ENCODE measurements at regions not wholly inside any gene's neighbourhood (a gene's known extent, or its start where the extent isn't known, plus 50 kb on each side); places are given as distances from the start of the nearest gene placed in this dataset.
"Not testable (repeated sequence)": the region's sequence is repeated elsewhere in the genome, so short reads cannot be mapped to it uniquely, and the experiment has no call there.

DNA sequence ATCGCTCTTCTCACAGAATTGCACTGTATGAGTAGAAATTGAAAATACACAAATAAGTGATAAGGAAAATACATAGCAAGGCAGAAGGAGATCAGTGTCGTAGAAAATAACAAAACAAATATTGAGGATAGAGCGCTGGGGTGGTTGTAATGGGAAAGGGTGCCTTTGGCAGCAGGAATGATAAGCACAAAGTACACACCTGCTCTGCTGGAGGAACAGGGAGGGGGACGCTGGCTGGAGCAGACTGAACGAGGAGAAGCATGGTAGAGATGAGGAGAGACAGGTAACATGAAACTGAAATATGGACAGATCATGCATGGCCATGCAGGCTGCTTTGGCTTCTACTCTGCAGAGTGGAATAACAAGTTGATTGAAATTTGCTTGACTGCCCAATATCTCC is 181.2 kb upstream of the FSHR start:
- H3K4me1 Mint-ChIP-seq (ENCODE audit: low read depth), result no peaks in the 10 kb centered on the region
- peaks cover 25% of the 10 kb centered on the region for H3K9me3 Mint-ChIP-seq
- no peaks in the 10 kb centered on the region for H3K36me3 Mint-ChIP-seq (ENCODE audit: low read depth)
- H3K4me3 Mint-ChIP-seq, result no peak overlapping the region
- no peak overlapping the region for H3K27ac Mint-ChIP-seq
- no peak for DNase-seq
- H3K27me3 Mint-ChIP-seq (ENCODE audit: insufficient read depth), result no peaks in the 10 kb centered on the region
- TF ChIP-seq, protein P1, sequence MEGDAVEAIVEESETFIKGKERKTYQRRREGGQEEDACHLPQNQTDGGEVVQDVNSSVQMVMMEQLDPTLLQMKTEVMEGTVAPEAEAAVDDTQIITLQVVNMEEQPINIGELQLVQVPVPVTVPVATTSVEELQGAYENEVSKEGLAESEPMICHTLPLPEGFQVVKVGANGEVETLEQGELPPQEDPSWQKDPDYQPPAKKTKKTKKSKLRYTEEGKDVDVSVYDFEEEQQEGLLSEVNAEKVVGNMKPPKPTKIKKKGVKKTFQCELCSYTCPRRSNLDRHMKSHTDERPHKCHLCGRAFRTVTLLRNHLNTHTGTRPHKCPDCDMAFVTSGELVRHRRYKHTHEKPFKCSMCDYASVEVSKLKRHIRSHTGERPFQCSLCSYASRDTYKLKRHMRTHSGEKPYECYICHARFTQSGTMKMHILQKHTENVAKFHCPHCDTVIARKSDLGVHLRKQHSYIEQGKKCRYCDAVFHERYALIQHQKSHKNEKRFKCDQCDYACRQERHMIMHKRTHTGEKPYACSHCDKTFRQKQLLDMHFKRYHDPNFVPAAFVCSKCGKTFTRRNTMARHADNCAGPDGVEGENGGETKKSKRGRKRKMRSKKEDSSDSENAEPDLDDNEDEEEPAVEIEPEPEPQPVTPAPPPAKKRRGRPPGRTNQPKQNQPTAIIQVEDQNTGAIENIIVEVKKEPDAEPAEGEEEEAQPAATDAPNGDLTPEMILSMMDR (IDR thresholded peaks at IDR 0.05), result no peak

DNA sequence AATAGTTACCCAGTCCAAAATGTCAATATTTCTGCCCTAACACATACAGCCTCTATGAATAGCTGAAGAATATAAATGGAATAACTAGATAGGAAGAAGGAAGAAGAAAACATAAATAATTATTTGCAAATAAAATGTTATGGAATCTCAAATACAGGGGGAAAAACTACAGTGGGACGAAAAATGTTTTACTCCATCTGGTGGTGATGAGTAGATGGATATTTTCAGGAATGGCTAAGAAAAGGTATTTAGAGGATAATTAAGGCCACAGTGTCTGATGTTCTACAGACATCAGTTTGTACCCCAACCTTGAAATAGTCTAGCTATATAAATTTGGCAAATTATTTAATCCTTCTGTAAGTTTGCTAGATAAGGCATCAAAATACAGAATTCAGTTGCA is 178.1 kb upstream of the FSHR start:
- Mint-ChIP-seq H3K36me3 (ENCODE audit: low read depth) (no peaks in the 10 kb centered on the region), H3K4me1 (ENCODE audit: low read depth) (no peaks in the 10 kb centered on the region), H3K27ac (no peak overlapping the region), H3K4me3 (no peak overlapping the region), H3K27me3 (ENCODE audit: insufficient read depth) (no peaks in the 10 kb centered on the region), H3K9me3 (peaks cover 32% of the 10 kb centered on the region)
- TF ChIP-seq, protein P1 (IDR thresholded peaks at IDR 0.05), result no peak
- no peak for DNase-seq

DNA sequence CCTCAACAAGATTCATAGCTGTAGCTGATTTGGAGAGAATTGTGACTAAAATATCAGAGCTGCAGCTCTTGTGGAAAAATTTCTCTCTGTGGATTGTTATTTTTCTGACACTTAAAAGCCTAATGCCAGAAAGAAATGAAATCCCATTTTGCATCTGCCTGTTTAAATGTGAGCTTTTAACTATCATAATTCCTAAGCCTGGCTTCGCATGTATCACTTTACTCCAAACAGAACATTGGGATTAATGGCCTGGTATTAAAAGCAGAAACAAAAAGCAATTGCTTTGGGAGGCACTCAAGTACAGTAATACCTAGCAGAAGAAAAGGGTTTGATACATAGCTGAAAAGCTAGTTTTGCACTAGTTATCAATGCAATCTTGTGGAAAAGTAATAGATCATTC is 164.2 kb upstream of the FSHR start:
- peaks cover 31% of the 10 kb centered on the region for H3K9me3 Mint-ChIP-seq
- DNase-seq, result no peak
- H3K27ac Mint-ChIP-seq, result no peak overlapping the region
- no peaks in the 10 kb centered on the region for H3K4me1 Mint-ChIP-seq (ENCODE audit: low read depth)
- no peaks in the 10 kb centered on the region for H3K27me3 Mint-ChIP-seq (ENCODE audit: insufficient read depth)
- H3K4me3 Mint-ChIP-seq, result no peak overlapping the region
- TF ChIP-seq, protein P1 (IDR thresholded peaks at IDR 0.05), result no peak
- no peaks in the 10 kb centered on the region for H3K36me3 Mint-ChIP-seq (ENCODE audit: low read depth)

DNA sequence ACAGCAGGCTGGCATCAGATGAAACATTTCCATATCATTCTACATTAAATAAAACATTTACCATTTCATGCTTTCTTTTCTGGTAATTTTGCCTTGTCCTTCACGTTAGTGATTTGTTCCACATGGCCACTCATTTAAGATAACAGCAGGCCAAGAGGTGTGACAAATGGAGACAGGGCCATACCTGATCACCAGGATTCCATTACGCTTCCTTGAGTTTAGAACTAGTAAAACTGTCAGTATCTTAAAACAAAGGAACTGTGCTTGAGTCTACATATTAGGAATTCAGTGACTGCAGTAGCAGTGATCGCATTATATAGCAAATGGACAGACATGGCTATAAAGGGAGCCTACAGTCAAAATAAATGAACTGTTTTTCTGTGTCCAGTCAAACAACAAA is 155.1 kb upstream of the FSHR start:
- no peak for DNase-seq
- H3K9me3 Mint-ChIP-seq, result peaks cover 41% of the 10 kb centered on the region
- no peaks in the 10 kb centered on the region for H3K36me3 Mint-ChIP-seq (ENCODE audit: low read depth)

DNA sequence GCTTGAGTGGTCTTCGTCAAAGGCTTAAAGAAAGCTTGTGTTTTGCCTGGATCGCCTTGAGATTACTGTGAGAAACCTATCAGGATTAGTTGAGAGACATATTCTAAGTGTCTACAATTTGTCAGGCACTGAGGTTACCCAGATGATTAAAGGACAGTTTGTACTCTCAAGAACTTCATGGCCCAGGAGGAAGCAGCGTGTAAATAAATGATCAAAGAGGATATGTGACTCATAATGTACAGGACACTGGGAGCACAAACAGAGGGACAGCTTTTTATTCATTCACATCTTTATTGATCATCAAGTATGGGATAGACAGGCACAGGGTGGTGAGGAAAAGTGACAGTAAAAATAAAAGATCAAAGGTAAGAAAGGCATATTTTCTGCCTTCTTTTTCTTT is 152.6 kb upstream of the FSHR start:
- Mint-ChIP-seq H3K27me3 (ENCODE audit: insufficient read depth) (no peaks in the 10 kb centered on the region), H3K4me3 (no peak overlapping the region), H3K4me1 (ENCODE audit: low read depth) (no peaks in the 10 kb centered on the region), H3K36me3 (ENCODE audit: low read depth) (no peaks in the 10 kb centered on the region), H3K27ac (no peak overlapping the region), H3K9me3 (peaks cover 37% of the 10 kb centered on the region)
- DNase-seq, result no peak
- TF ChIP-seq, protein P1 (IDR thresholded peaks at IDR 0.05), result no peak

More for the DNA sequence above, 155.1 kb upstream of the FSHR start:
- no peak overlapping the region for H3K4me3 Mint-ChIP-seq
- TF ChIP-seq, protein P1 (IDR thresholded peaks at IDR 0.05), result no peak
- no peak overlapping the region for H3K27ac Mint-ChIP-seq
- H3K27me3 Mint-ChIP-seq (ENCODE audit: insufficient read depth), result no peaks in the 10 kb centered on the region
- no peaks in the 10 kb centered on the region for H3K4me1 Mint-ChIP-seq (ENCODE audit: low read depth)

DNA sequence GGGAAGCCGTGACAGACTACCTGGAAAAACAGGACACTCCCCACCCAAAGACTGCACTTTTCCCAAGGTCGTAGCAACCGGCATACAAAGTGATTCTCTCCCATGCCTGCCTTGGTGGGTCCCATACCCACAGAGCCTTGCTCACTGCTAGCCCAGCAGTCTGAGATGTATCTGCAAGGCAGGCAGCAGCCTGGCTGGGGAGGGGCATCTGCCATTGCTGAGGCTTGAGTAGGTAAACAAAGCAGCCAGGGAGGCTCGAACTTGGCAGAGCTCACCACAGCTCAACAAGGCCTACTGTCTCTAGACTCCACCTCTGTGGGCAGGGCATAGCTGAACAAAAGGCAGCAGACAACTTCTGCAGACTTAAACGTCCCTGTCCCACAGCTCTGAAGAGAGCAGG is 144.4 kb upstream of the FSHR start:
- not testable (repeated sequence) for H3K27ac Mint-ChIP-seq; DNase-seq; H3K4me1 Mint-ChIP-seq (ENCODE audit: low read depth); H3K4me3 Mint-ChIP-seq; H3K27me3 Mint-ChIP-seq (ENCODE audit: insufficient read depth); H3K36me3 Mint-ChIP-seq (ENCODE audit: low read depth)
- H3K9me3 Mint-ChIP-seq, result peaks cover 61% of the 10 kb centered on the region
